ENCODE measurements at regions not wholly inside any gene's neighbourhood (a gene's known extent, or its start where the extent isn't known, plus 50 kb on each side); places are given as distances from the start of the nearest gene placed in this dataset.

GRCh38 chr6:119686240-119686639, 336.7 kb upstream of the MAN1A1 start (continued):
- TF ChIP-seq ATF2 (tag by site-specific recombination; IDR thresholded peaks at IDR 0.05; ENCODE audit: low read depth): no peak
- no peak for TF ChIP-seq ZNF391 (tag by site-specific recombination; IDR thresholded peaks at IDR 0.05; ENCODE audit: borderline replicate concordance, low read depth)
- no peak for TF ChIP-seq ZNF704 (tag by site-specific recombination; IDR thresholded peaks at IDR 0.05)
- TF ChIP-seq ZNF530 (tag by site-specific recombination; IDR thresholded peaks at IDR 0.05; ENCODE audit: low read depth): no peak
- no peak for TF ChIP-seq ZNF398 (tag by site-specific recombination; IDR thresholded peaks at IDR 0.05)
- TF ChIP-seq SALL2 (tag by site-specific recombination; IDR thresholded peaks at IDR 0.05; ENCODE audit: borderline replicate concordance): no peak

GRCh38 chr6:119683671-119684070, 334.1 kb upstream of the MAN1A1 start:
- TF ChIP-seq SCRT1 (tag by site-specific recombination; IDR thresholded peaks at IDR 0.05; ENCODE audit: borderline replicate concordance): no peak
- TF ChIP-seq ZEB2 (tag by site-specific recombination; IDR thresholded peaks at IDR 0.05): no peak
- TF ChIP-seq ZNF610 (tag by site-specific recombination; IDR thresholded peaks at IDR 0.05; ENCODE audit: borderline replicate concordance): no peak
- TF ChIP-seq ZBTB10 (tag by site-specific recombination; IDR thresholded peaks at IDR 0.05): no peak
- no peak for TF ChIP-seq ZFP3 (tag by site-specific recombination; IDR thresholded peaks at IDR 0.05; ENCODE audit: low read depth)
- TF ChIP-seq KLF16 (tag by site-specific recombination; IDR thresholded peaks at IDR 0.05): no peak
- no peak for TF ChIP-seq ZNF157 (tag by site-specific recombination; IDR thresholded peaks at IDR 0.05)
- TF ChIP-seq ZNF560 (tag by site-specific recombination; IDR thresholded peaks at IDR 0.05; ENCODE audit: borderline replicate concordance): no peak
- TF ChIP-seq SP7 (tag by site-specific recombination; IDR thresholded peaks at IDR 0.05): no peak
- TF ChIP-seq ZIC2 (tag by site-specific recombination; IDR thresholded peaks at IDR 0.05): no peak
- no peak for TF ChIP-seq ZNF366 (tag by site-specific recombination; conservative IDR thresholded peaks at IDR 0.05)
- TF ChIP-seq REPIN1 (tag by site-specific recombination; IDR thresholded peaks at IDR 0.05; ENCODE audit: low read depth): no peak
- no peak for TF ChIP-seq ZNF169 (tag by site-specific recombination; IDR thresholded peaks at IDR 0.05)
- TF ChIP-seq ZNF239 (tag by site-specific recombination; IDR thresholded peaks at IDR 0.05): no peak
- Histone ChIP-seq H3K9me3 (ENCODE audit: control insufficient read depth, insufficient read depth, low read depth, low read length) (no peaks in the 10 kb centered on the region), H3K27ac (ENCODE audit: extremely low read depth, low read depth, low read length) (no peak overlapping the region), H3K4me1 (ENCODE audit: control insufficient read depth, insufficient read depth, low read length) (0 out of 2 replicates have a peak, but pooled peaks cover 6% of the 10 kb centered on the region), H3K4me3 (ENCODE audit: low read depth, low read length) (no peak overlapping the region), H3K36me3 (ENCODE audit: control insufficient read depth in 2 of 2, insufficient read depth in 1 of 2, low read length in 2 of 2) (no peaks in the 10 kb centered on the region)
- ChIA-PET POLR2A (no interaction called here), CTCF (interaction anchor here (0.7 kb wide), 1 partner anchor 148 kb away, joined by 3 read pairs; no protein-coding TSS in a partner anchor)

Measured in HEK293 (cell line).